GM12872 (cell line): ENCODE measurements at regions not wholly inside any gene's neighbourhood (a gene's known extent, or its start where the extent isn't known, plus 50 kb on each side); places are given as distances from the start of the nearest gene placed in this dataset.

Source experiments
- CTCF ChIP-seq: IDR thresholded peaks from 3 replicates; pipeline ENCODE4 v1.5.1; 2011; ENCODE audit warnings: low read depth, mild to moderate bottlenecking, low read length, moderate library complexity; ENCODE audit not compliant: insufficient read depth

- no peak for TF ChIP-seq CTCF
These were observed 75.1 kb downstream of the PAX1 start for GRCh38 chr20:21780528-21780927.
